ENCODE measurements at regions not wholly inside any gene's neighbourhood (a gene's known extent, or its start where the extent isn't known, plus 50 kb on each side); places are given as distances from the start of the nearest gene placed in this dataset.

- H3K4me1 ChIP-seq (ENCODE audit: control insufficient read depth, insufficient read depth, low read length, poor library complexity, severe bottlenecking) = no peaks in the 10 kb centered on the region
- H3K4me3 ChIP-seq (ENCODE audit: extremely low read depth, insufficient read depth, low read length, poor library complexity, severe bottlenecking) = no peak overlapping the region
- no peak overlapping the region for H3K27ac ChIP-seq (ENCODE audit: low read depth, low read length, severe bottlenecking)
- WGBS, 2 experiments (ENCODE audit: insufficient coverage in 2 of 2) = no CpG with 5 or more reads among the region's 1 CpG
- no peaks in the 10 kb centered on the region for H3K9me3 ChIP-seq (ENCODE audit: control insufficient read depth, low read length)
- H3K36me3 ChIP-seq (ENCODE audit: control insufficient read depth, insufficient read depth, low read length) = no peaks in the 10 kb centered on the region
Measured at GRCh38 chr21:26331205-26331980, 160.8 kb upstream of the APP start.

DNA sequence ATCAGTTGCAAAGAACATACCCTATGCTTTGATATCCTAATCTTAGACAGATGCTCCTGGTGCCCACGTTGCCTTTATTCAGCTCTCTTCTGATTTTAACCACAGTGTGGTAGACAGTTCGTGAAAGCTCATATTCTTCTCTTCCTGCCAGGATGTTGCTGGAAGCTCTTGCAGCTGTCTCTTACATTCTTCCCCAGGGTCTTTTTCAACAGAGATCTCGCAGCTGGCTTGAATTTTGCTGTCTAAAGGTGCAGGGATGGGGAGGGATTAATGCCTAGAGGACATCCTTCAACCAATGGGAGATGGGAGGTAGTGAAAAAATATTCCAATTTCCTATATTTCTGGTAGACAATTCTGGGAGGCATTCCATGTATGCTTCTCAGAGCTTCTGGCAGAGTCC, 150.0 kb upstream of the APP start:
- no peaks in the 10 kb centered on the region for H3K9me3 ChIP-seq (ENCODE audit: control insufficient read depth, low read length)

DNA sequence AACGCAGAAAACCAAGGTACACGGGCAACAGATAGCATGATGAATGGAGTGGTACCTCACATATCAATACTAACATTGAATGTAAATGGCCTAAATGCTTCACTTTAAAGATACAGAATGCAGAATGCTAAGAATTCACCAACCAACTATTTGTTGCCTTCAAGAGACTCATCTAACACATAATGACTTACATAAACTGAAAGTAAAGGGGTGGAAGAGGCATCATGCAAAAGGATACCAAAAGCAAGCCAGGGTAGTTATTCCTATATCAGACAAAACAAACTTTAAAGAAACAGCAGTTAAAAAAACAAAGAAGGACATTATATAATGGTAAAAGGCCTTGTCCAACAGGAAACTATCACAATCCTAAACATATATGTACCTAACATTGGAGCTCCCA, 137.1 kb upstream of the APP start:
- Histone ChIP-seq H3K27ac (ENCODE audit: low read depth, low read length, severe bottlenecking) (no peak overlapping the region), H3K4me3 (ENCODE audit: extremely low read depth, insufficient read depth, low read length, poor library complexity, severe bottlenecking) (no peak overlapping the region), H3K36me3 (ENCODE audit: control insufficient read depth, insufficient read depth, low read length) (no peaks in the 10 kb centered on the region), H3K4me1 (ENCODE audit: control insufficient read depth, insufficient read depth, low read length, poor library complexity, severe bottlenecking) (no peaks in the 10 kb centered on the region), H3K9me3 (ENCODE audit: control insufficient read depth, low read length) (peaks cover 4% of the 10 kb centered on the region)
- no CpG with 5 or more reads among the region's 2 CpGs for WGBS, 2 experiments (ENCODE audit: insufficient coverage in 2 of 2)

More for the DNA sequence above, 150.0 kb upstream of the APP start:
- WGBS, 2 experiments (ENCODE audit: insufficient coverage in 2 of 2) = 94 to 100% methylated on average over 1 to 2 of the region's 3 CpGs
- Histone ChIP-seq H3K36me3 (ENCODE audit: control insufficient read depth, insufficient read depth, low read length) (no peaks in the 10 kb centered on the region), H3K27ac (ENCODE audit: low read depth, low read length, severe bottlenecking) (no peak overlapping the region), H3K4me3 (ENCODE audit: extremely low read depth, insufficient read depth, low read length, poor library complexity, severe bottlenecking) (no peak overlapping the region), H3K4me1 (ENCODE audit: control insufficient read depth, insufficient read depth, low read length, poor library complexity, severe bottlenecking) (no peaks in the 10 kb centered on the region)

DNA sequence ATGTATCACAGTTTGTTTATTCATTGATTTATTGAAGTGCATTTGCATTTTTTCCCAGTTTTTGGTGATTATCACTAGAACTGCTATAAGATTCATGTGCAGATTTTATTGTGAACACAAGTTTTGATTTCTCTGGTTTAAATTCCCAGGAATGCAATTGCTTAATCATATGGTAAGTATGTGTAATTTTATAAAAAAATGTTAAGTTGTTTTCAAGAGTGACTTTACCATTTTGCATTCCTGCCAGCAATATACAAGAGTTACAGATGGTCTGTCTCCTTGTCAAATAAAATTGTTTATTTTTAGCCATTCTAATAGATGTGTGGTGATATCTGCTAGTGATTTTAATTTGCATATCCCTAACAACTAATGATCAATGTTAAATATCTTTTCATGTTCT, 127.3 kb upstream of the APP start:
- H3K27ac ChIP-seq (ENCODE audit: low read depth, low read length, severe bottlenecking) = no peak overlapping the region
- no peak overlapping the region for H3K4me3 ChIP-seq (ENCODE audit: extremely low read depth, insufficient read depth, low read length, poor library complexity, severe bottlenecking)
- H3K9me3 ChIP-seq (ENCODE audit: control insufficient read depth, low read length) = peaks cover 3% of the 10 kb centered on the region
- H3K4me1 ChIP-seq (ENCODE audit: control insufficient read depth, insufficient read depth, low read length, poor library complexity, severe bottlenecking) = no peaks in the 10 kb centered on the region
- H3K36me3 ChIP-seq (ENCODE audit: control insufficient read depth, insufficient read depth, low read length) = no peaks in the 10 kb centered on the region

- Histone ChIP-seq H3K36me3 (ENCODE audit: control insufficient read depth, insufficient read depth, low read length) (no peaks in the 10 kb centered on the region), H3K9me3 (ENCODE audit: control insufficient read depth, low read length) (peaks cover 3% of the 10 kb centered on the region), H3K27ac (ENCODE audit: low read depth, low read length, severe bottlenecking) (no peak overlapping the region), H3K4me1 (ENCODE audit: control insufficient read depth, insufficient read depth, low read length, poor library complexity, severe bottlenecking) (no peaks in the 10 kb centered on the region), H3K4me3 (ENCODE audit: extremely low read depth, insufficient read depth, low read length, poor library complexity, severe bottlenecking) (no peak overlapping the region)
- 88% methylated on average over 1 of the region's 3 CpGs; no CpG with 5 or more reads in 1 of the 2 experiments for WGBS, 2 experiments (ENCODE audit: insufficient coverage in 2 of 2)
Measured at GRCh38 chr21:26293141-26293946, 122.8 kb upstream of the APP start.

GRCh38 chr21:26288026-26288425, 117.5 kb upstream of the APP start:
- Histone ChIP-seq H3K9me3 (ENCODE audit: control insufficient read depth, low read length) (no peaks in the 10 kb centered on the region), H3K4me1 (ENCODE audit: control insufficient read depth, insufficient read depth, low read length, poor library complexity, severe bottlenecking) (no peaks in the 10 kb centered on the region), H3K4me3 (ENCODE audit: extremely low read depth, insufficient read depth, low read length, poor library complexity, severe bottlenecking) (no peak overlapping the region), H3K36me3 (ENCODE audit: control insufficient read depth, insufficient read depth, low read length) (no peaks in the 10 kb centered on the region), H3K27ac (ENCODE audit: low read depth, low read length, severe bottlenecking) (no peak overlapping the region)
- WGBS, 2 experiments (ENCODE audit: insufficient coverage in 2 of 2) = 100% methylated on average over 1 of the region's 1 CpG; no CpG with 5 or more reads in 1 of the 2 experiments

DNA sequence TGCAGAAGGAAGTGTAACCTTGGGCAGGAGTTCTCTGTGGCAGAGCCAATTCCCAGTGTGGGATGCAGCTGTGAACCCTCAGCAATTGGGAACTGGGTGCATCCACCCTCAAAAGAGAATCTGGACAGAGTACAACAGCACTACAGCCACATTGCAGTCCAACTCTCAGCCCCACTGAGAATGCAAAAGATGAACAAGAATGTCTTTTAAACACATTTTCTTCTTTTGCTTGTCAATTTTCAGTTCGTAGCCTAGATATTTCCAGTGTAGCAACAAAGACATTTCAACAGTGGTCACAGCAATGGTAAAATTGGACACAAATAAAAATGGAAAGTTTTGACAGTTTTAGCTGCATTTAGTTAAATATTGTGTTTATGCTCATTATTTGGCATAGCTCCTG, 114.0 kb upstream of the APP start:
- H3K27ac ChIP-seq (ENCODE audit: low read depth, low read length, severe bottlenecking) = no peak overlapping the region
- 100% methylated on average over 1 of the region's 1 CpG; no CpG with 5 or more reads in 1 of the 2 experiments for WGBS, 2 experiments (ENCODE audit: insufficient coverage in 2 of 2)
- H3K4me3 ChIP-seq (ENCODE audit: extremely low read depth, insufficient read depth, low read length, poor library complexity, severe bottlenecking) = no peak overlapping the region
- no peaks in the 10 kb centered on the region for H3K4me1 ChIP-seq (ENCODE audit: control insufficient read depth, insufficient read depth, low read length, poor library complexity, severe bottlenecking)
- H3K36me3 ChIP-seq (ENCODE audit: control insufficient read depth, insufficient read depth, low read length) = no peaks in the 10 kb centered on the region
- H3K9me3 ChIP-seq (ENCODE audit: control insufficient read depth, low read length) = no peaks in the 10 kb centered on the region

DNA sequence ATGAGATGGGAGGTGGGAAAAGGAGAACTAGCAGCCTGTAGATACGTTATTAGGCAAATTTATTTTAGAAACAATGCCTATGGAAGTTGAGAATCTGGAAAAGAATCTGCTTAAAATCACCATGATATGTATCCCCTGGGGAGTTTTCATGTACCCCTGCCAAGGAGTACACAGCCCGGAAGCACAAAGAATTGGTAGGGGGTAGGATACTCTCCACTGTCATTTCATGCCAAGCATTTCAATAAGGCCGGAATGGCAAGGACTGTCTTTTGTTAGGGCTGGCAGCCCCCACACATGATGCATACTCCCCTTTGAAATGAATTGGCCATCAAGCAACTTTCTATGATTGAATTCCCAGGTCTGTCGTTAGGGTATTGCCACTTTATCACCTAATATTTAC, 111.5 kb upstream of the APP start:
- no peaks in the 10 kb centered on the region for H3K4me1 ChIP-seq (ENCODE audit: control insufficient read depth, insufficient read depth, low read length, poor library complexity, severe bottlenecking)

GRCh38 chr21:26281506-26281905, 110.9 kb upstream of the APP start:
- WGBS, 2 experiments (ENCODE audit: insufficient coverage in 2 of 2) = 67 to 86% methylated on average over 1 of the region's 2 CpGs
- H3K36me3 ChIP-seq (ENCODE audit: control insufficient read depth, insufficient read depth, low read length) = no peaks in the 10 kb centered on the region
- H3K9me3 ChIP-seq (ENCODE audit: control insufficient read depth, low read length) = no peaks in the 10 kb centered on the region
- no peak overlapping the region for H3K27ac ChIP-seq (ENCODE audit: low read depth, low read length, severe bottlenecking)
- H3K4me3 ChIP-seq (ENCODE audit: extremely low read depth, insufficient read depth, low read length, poor library complexity, severe bottlenecking) = no peak overlapping the region
- no peaks in the 10 kb centered on the region for H3K4me1 ChIP-seq (ENCODE audit: control insufficient read depth, insufficient read depth, low read length, poor library complexity, severe bottlenecking)

More for the DNA sequence above, 111.5 kb upstream of the APP start:
- Histone ChIP-seq H3K4me3 (ENCODE audit: extremely low read depth, insufficient read depth, low read length, poor library complexity, severe bottlenecking) (no peak overlapping the region), H3K36me3 (ENCODE audit: control insufficient read depth, insufficient read depth, low read length) (no peaks in the 10 kb centered on the region), H3K27ac (ENCODE audit: low read depth, low read length, severe bottlenecking) (no peak overlapping the region), H3K9me3 (ENCODE audit: control insufficient read depth, low read length) (no peaks in the 10 kb centered on the region)
- 0 to 40% methylated on average over 1 to 2 of the region's 4 CpGs for WGBS, 2 experiments (ENCODE audit: insufficient coverage in 2 of 2)

DNA sequence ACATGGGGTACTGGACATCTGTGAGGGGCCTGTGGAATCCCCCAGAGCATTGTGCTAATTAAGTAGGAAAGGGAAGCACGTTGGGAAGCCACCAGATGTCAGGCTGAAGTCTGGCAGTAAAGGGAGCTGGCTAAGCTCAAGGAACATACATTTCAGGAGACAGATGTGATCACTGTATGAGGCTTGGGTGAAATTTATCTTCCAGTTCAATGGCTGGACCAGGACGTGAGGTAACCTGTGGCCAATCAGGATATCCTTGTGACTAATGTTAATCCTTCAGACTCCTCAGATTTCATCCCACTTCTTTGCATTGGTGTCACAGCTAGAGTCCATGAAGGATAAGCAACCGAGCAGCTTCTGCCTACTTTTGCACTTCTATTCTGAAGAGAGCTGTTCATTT, 110.2 kb upstream of the APP start:
- Histone ChIP-seq H3K4me1 (ENCODE audit: control insufficient read depth, insufficient read depth, low read length, poor library complexity, severe bottlenecking) (no peaks in the 10 kb centered on the region), H3K4me3 (ENCODE audit: extremely low read depth, insufficient read depth, low read length, poor library complexity, severe bottlenecking) (no peak overlapping the region), H3K9me3 (ENCODE audit: control insufficient read depth, low read length) (no peaks in the 10 kb centered on the region), H3K36me3 (ENCODE audit: control insufficient read depth, insufficient read depth, low read length) (no peaks in the 10 kb centered on the region), H3K27ac (ENCODE audit: low read depth, low read length, severe bottlenecking) (no peak overlapping the region)
- 50 to 63% methylated on average over 2 to 3 of the region's 3 CpGs for WGBS, 2 experiments (ENCODE audit: insufficient coverage in 2 of 2)

- Histone ChIP-seq H3K27ac (ENCODE audit: low read depth, low read length, severe bottlenecking) (no peak overlapping the region), H3K36me3 (ENCODE audit: control insufficient read depth, insufficient read depth, low read length) (no peaks in the 10 kb centered on the region), H3K9me3 (ENCODE audit: control insufficient read depth, low read length) (no peaks in the 10 kb centered on the region), H3K4me1 (ENCODE audit: control insufficient read depth, insufficient read depth, low read length, poor library complexity, severe bottlenecking) (no peaks in the 10 kb centered on the region), H3K4me3 (ENCODE audit: extremely low read depth, insufficient read depth, low read length, poor library complexity, severe bottlenecking) (no peak overlapping the region)
- 86 to 95% methylated on average over 1 to 3 of the region's 5 CpGs for WGBS, 2 experiments (ENCODE audit: insufficient coverage in 2 of 2)
Measured at GRCh38 chr21:26280148-26280547, 109.6 kb upstream of the APP start.

Measured in mesodermal cell (in vitro differentiated cells).